ENCODE measurements at regions not wholly inside any gene's neighbourhood (a gene's known extent, or its start where the extent isn't known, plus 50 kb on each side); places are given as distances from the start of the nearest gene placed in this dataset.

DNA sequence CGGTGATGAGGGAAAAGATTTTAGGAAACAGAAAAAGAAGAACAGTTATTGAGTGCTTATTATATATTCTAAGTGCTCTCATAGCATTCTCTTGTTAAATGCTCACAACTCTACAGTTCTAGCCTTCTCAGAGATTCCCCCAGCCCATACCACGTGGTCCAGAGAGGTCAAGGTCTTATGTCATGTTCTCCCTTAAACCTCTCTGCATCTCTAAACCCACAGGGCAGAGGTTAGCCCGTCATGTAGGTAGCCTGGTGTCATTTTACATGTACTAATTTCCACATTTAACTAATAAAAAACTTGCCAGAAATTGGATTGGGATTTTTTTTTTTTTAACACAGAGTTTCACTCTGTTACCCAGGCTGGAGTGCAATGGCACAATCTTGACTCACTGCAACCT lies 178.0 kb downstream of the CEMIP2 start:
- no peak for DNase-seq (ENCODE audit: low read depth in 4 of 4, low spot score in 3 of 4)

DNA sequence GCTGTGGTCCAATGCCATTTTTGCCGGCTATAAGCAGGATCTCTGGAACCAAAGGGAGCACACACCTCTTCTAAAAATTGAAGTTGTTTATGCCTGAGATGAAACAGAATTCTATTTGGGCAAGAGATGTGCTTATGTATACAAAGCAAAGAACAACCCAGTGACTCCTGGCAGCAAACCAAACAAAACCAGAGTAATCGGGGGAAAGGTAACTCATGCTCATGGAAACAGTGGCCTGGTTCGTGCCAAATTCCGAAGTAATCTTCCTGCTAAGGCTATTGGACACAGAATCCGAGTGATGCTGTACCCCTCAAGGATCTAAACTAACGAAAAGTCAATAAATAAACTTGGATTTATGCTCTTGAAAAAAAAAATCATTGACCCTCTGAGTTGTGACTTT lies 178.7 kb downstream of the CEMIP2 start:
- DNase-seq (ENCODE audit: low read depth in 4 of 4, low spot score in 3 of 4): no peak

DNA sequence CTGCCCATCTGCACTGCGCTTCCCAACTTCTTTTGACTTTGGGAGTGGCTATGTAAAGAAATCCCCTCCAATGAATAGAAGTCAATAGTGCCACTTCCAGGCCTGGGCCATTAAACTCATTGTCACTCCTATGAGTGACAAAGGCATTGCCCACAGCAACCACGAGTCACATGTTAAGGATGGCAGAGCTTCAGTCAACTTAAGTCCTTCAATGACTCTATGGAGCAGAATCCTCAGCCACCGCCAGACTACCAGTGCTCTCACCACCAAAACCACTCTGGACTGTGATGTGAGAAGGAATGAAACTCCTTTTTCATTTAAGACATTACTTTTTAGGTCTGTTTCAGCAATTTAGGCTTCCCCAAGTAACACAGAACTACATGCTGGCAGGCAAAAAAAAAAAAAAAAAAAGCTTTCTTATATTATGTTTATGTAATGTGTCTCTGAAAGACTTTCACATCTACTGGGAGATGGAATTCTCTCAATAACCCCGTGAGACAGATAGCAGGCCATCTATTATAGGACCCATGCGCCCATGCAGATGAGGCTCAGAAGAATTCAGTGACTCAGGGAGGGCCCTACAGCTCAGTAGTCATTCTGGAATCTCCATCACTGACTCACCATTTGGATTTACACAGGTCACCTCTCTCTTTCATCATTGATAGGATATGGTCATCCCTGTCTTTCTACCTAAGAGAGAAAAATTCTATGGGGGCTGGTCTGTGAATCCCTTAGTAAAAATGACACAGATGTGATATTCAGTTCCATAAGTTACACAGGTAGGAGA lies 180.5 kb downstream of the CEMIP2 start:
- no peak for DNase-seq (ENCODE audit: low read depth in 4 of 4, low spot score in 3 of 4)

DNA sequence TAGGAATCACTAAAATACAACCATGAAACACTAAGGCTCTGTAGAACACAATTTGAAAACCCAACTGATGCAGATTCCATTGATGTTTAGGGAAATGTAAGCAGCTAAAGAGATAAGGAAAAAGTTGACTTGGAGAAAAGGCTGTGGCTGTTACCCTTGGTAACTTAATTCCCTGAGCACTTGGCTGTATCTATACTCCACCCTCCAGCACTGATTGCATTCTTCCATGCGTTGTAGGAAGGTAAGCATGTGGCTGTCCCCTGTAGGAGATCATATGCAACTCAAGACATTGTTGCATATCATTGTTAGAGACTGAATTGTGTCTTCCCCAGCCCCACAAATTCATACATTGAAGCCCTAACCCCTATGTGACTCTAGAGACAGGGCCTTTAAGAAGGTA lies 184.5 kb downstream of the CEMIP2 start:
- DNase-seq (ENCODE audit: low read depth in 4 of 4, low spot score in 3 of 4): no peak

DNA sequence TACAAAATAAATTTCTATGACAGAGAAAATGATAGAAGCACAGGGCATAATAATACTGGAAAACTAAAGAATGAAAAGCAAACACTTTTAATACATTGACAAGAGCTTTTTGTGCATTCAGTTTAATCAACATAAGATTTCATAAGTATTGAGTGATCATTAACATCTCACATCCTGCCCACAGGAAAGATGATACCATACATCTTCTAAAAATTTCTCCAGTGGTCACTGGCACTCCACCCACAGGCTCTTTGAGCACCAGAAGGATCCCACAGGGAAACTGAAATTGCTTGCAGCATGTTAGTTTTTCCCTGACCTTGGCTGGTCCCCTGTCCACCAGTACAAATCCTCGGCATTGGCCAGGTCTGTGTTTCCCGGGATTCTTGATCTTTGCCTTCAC lies 186.0 kb downstream of the CEMIP2 start:
- DNase-seq (ENCODE audit: low read depth in 4 of 4, low spot score in 3 of 4): no peak

DNA sequence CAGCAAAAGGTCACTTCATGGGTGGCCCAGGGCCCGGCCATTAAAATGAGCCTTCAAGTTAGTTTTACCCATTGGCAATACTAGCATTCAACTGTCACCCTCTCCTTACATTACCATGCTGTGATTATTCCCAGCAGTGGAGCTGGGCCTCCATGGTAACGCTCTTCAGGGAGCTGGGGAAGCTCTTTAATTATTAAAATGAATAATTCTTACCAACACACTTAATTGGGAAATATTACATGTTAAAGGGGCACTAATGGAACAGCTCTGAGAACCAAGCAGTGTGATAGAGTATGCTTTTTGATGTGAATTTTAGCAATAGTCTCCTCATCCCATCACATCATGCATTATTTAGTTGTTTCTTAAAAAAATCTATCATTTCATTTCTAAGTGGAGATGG lies 187.2 kb downstream of the CEMIP2 start:
- no peak for DNase-seq (ENCODE audit: low read depth in 4 of 4, low spot score in 3 of 4)

DNA sequence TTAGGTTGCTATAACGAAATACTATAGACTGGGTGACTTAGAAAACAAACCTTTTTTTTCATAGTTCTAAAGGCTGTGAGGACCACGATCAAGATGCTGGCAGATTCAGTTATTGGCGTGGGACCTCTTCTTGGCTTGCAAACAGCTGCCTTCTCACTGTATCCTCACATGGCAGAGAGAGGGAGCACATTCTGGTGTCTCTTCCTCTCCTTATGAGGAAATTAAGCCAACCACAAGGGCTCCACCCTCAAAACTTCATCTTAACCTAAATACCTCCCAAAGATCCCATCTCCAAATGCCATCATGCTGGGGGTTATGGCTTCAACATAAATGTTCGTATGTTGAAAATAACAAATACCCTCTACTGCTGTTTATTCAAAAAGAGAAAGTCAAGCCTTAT lies 197.1 kb downstream of the CEMIP2 start:
- no peak for DNase-seq (ENCODE audit: low read depth in 4 of 4, low spot score in 3 of 4)

DNA sequence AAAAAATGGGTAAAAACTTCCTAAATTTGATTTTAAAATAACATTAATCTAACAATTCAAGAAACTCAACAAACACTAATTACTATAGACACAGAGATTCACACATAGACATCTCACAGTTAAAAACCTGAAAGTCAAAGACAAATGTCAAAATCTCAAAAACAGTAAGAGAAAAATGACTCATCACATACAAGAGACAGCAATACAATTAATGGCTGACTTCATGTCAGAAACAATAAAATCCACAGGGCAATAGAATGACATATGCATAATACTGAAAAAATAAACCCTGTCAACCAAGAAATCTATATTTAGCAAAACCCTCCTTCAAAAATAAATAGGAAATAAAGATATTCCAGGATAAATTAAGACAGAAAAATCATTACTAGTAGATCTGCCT lies 200.4 kb downstream of the CEMIP2 start:
- DNase-seq (ENCODE audit: low read depth in 4 of 4, low spot score in 3 of 4): no peak

DNA sequence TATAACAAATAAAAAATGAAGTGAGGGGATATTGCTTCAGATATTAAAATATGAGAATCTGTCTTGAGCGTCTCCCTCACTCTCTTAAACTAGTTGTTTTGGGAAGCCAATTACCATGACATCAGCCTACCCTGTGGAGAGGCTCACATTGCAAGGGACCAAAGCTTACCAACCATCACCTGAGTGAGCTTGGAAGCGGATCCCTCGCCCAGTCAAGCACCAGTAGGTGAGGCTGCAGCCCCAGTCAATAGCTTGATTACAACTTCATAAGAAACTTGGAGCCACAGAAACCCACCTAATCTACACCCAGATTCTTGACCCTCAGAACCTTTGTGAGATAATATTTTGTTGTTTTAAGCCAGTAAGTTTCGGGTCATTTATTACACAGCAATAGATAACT lies 206.2 kb downstream of the CEMIP2 start:
- no peak for DNase-seq (ENCODE audit: low read depth in 4 of 4, low spot score in 3 of 4)

DNA sequence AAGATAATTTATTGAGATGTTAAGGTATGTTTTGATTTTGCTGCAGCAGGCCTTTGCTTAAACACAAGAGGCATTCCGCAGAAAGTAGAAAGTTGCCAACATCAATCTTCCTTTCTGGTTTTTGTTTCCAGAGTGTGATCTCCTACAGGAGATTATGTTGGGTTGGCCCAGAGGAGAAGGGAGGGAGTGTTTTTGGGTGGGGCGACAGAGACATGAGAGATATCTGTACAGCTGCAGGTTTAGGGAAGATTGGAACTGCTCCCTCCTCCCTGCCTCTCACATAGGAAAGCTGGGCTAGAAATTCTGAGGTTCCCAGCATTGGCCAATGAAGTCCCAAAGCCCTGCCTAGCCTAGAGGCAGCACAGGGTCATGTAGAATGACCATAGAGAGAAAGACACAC lies 211.0 kb downstream of the CEMIP2 start:
- DNase-seq (ENCODE audit: low read depth in 4 of 4, low spot score in 3 of 4): no peak

DNA sequence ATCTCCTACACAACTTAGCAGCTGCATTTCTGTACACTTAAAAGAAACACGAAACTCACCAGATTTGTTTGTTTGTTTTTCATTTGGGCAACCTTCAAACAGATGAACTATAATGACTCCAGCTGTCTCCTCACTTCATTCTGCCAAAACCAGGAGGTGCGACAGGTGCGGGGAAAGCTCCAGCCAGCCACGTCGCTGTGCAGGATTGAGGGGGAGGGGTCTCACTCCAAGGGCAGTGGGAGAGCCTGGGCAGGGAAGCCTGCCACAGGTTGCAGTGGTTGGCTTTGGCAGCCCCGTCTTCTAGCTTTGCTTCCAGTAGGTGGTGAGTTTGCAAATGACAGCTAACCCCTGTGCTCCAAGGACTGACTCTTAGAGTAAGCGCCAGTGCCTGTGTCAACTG lies 215.8 kb downstream of the CEMIP2 start:
- peak in 3 of 4 donors; percentile 1 to 4 (median 1) for DNase-seq (ENCODE audit: low read depth in 4 of 4, low spot score in 3 of 4)

DNA sequence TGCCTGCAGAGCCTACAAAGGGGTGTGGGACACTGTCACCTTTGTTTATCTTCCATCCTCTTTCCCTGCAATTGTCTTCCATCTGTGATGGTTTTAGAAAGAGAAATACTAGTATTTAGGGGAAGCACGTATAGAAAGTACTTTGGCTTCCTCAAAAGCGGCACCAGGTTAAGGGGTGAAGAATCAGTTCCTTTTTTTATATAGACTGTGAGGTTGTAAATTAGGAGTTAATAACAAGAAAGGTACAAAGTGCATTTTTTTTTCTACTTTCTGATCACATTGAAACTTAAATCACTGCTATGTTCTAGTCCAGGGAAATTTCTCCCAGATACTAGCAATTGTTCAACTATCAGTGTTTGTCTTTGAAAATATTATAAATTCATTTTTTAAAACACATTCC lies 219.3 kb downstream of the CEMIP2 start:
- DNase-seq (ENCODE audit: low read depth in 4 of 4, low spot score in 3 of 4): no peak

DNA sequence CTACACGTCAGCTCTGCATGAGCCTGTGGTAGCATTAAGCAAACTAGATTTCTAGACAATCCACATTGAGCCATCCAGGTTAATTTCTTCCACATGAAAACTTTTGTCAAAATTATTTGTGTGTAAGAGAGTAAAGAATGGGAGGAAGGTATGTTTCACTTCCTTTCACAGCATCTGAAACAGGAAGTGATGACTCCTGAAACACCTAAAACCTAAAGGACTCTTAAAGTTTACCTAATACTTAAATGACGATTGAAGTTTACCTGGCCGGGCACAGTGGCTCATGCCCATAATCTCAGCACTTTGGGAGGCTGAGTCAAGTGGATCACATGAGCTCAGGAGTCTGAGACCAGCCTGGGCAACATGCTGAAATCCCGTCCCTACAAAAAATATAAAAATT lies 223.8 kb downstream of the CEMIP2 start:
- no peak for DNase-seq (ENCODE audit: low read depth in 4 of 4, low spot score in 3 of 4)

DNA sequence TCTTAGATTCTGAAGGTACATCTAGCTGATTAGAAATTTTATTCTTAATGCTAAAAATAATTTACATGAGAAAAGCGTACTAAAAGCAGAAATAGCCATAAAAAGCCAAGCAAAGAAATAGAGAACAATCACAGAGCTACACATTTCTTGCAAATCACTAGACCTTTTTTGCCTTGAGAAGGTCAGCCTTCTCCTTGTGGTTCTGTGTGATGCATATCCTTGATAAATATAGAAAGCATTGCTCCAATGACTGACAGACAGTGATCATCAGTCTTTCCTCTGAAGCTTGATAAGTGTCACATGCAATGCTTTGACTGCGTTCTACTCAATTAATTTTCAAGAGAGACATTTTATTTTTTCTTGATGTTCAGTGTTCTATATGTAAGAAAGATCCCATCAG lies 226.9 kb downstream of the CEMIP2 start:
- DNase-seq (ENCODE audit: low read depth in 4 of 4, low spot score in 3 of 4): no peak

DNA sequence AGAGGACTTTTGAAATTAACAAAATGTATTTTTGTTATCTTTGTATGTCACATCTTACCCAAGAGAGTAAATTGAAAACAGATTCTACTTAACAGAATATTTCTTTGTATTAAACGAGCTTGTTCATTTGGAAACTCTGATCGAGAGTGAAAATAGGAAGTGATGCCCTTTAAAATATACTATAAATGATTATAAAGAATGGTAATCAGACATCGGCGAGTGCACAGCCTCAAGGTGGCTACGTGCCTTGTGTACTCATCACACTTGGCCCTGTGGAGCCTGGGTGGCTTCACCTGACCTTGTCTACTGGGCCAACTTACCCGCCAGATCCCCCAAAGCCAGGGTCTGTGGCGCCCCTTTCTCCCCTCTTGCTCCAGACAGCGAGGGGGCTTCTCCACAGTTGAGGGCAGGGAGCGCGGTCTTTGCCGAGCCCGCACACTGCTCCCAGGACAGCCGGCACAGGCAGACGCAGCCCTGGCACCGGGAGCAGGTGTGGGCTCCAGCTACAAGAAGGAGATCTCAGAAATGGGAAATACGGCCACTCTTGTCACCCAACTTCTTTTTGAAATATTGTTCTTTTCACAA lies 243.2 kb downstream of the CEMIP2 start:
- DNase-seq (ENCODE audit: low read depth in 4 of 4, low spot score in 3 of 4): no peak

DNA sequence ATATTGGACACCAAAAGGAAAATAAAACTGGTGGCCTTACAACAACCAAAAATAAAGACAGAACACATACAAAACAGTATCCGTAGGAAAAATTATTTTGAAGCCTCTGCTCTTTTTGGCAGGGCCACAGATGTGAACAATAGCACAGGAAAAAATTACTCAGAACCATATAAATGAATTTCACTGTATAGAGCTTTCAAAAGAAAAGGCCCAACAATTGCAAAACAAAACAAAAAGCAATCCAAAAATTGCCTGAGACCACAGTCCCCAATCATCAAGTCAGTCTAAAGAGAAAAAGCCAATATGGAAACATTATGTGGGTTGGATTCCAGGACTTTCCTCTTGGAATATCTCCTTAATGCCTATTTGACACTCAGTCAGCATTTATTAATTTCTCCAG lies 243.8 kb downstream of the CEMIP2 start:
- no peak for DNase-seq (ENCODE audit: low read depth in 4 of 4, low spot score in 3 of 4)

DNA sequence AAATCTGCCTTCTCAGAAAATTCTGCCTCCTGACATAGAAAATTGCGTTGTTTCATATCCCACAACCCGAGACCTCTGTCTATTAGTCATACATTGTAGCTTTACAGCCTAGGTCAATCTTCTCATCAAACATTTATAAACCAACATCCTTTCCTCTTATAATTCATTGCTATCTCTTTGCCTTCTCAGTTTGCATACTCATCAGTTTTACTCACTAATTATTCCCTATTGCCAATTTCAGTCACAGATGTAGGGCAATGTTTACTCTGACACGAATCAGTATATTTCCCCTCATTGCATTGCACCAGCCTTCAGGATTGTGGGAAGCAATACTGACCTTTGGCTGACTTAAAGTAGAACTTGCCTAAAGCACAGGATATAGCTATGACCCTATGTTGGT lies 247.2 kb downstream of the CEMIP2 start:
- no peak for DNase-seq (ENCODE audit: low read depth in 4 of 4, low spot score in 3 of 4)

DNA sequence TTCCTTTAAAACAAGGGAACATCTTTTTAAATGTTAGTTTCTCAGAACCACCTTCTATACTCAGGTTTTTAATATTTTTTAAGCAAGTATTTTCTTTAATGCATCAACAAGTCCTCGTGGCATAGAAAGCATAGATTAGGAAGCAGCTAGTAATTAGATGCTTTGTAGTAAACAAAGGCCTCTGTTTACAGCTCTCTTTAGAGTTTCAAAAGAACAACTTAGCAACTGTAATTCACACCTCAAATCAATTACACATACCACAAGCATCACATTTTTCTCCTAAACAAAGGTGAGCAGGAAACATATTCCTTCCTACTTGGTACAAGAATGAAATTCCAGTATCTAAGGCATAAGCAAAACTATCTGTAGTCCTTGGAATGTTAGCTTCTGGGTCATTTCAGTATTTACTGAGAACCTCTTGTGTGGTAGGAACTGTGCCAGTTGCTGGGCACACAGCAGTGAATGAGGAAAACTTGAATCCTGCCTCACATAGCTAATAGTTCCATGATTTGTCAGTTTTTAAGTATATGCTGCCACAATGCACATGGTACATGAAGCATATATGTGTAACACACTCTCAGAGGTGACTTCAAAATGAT lies 249.1 kb downstream of the CEMIP2 start:
- DNase-seq (ENCODE audit: low read depth in 4 of 4, low spot score in 3 of 4): no peak

DNA sequence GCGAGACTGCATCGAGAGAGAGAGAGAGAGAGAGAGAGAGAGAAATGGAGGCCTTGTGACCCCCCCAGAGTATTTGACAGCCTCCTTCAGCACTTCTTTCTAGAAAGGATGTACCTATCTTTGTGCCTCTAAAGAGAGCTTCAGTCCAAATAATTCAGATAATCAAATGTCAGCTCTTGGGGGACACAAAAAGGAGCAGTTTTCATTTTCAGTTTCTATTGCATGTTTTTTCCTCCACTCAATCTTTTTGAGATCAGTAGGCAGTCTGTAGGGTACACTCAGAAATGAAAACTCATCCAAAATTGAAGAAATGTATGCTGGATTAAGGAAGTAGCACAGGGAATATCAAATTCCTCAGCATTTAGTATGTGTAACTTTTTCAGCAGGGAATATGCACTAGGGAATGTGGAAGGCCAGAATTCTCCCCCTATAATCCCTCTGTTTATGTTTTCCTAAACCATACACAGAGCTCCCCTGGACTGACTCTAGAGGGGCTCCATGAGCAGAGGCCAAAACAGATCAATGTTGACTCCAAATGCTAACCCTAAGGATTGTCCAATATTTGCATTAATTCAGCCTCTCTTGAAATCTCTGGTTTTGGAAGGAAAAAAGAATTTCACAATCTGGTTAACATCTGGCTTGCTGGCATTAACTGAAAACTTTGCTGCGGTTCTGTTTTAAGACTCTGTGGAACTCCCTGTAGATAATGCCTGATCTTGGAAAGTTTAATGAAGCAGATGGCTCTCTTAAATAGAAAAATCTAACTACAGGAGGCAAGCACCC lies 250.1 kb downstream of the CEMIP2 start:
- DNase-seq (ENCODE audit: low read depth in 4 of 4, low spot score in 3 of 4): no peak

DNA sequence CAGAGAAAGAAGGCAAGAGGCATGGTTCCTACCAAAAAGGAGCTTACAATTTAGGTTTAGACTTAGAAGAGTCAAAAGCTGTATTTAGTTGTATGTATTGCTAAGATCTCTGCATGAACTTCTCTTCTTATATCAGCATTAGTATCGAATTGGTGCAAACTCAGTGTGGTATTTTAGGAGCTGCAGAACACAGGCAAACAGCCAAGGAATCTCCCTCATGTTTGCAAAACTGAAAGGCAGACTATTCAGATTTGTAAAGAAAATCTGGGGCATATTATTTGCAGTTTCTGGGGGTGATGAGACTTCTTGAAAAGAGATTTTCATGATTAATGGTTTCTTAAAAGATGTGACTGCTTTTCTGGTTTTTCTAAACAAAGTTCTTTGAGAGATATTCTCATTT lies 252.7 kb downstream of the CEMIP2 start:
- DNase-seq (ENCODE audit: low read depth in 4 of 4, low spot score in 3 of 4): no peak

DNA sequence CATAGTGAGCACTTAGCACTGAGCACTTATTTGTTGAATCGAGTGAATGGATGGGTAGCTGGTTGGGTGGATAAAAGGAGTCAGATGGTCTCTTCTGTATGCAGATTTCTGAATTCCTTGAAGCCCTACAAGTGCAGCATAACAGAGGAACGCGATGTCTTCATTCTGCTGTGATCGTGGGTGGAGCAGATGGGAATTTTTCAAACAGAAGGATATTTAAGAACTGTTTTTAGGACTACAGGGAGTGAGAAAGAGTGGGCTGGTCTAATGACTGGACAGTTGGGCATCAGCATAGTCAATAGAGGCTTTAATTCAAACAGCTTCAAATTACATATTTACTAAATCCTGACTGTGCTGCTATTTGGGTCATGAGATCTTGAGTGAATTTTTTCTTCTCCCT lies 253.2 kb downstream of the CEMIP2 start:
- DNase-seq (ENCODE audit: low read depth in 4 of 4, low spot score in 3 of 4): no peak
